Right renal pelvis (tissue), 4 donors: ENCODE measurements at regions not wholly inside any gene's neighbourhood (a gene's known extent, or its start where the extent isn't known, plus 50 kb on each side); places are given as distances from the start of the nearest gene placed in this dataset.

Experiments
- DNase-seq, 4 donors: peaks; one replicate each; pipeline ENCODE4 v3.0.0-alpha.2; 2013; ENCODE audit warnings: low read depth in 4 of 4, low spot score in 3 of 4, missing footprints in 1 of 4

- DNase-seq, result no peak
Measured at GRCh38 chr3:195003006-195003892, 267.7 kb downstream of the XXYLT1 start.

- no peak for DNase-seq
Measured at GRCh38 chr3:195003893-195004289, 267.1 kb downstream of the XXYLT1 start.

- no peak for DNase-seq
Measured at GRCh38 chr3:195004512-195005250, 266.3 kb downstream of the XXYLT1 start.

- DNase-seq, result no peak
Measured at GRCh38 chr3:195005251-195005620, 265.7 kb downstream of the XXYLT1 start.

GRCh38 chr3:195005759-195006510 is 265.0 kb downstream of the XXYLT1 start:
- no peak for DNase-seq

GRCh38 chr3:195007151-195007550 is 263.8 kb downstream of the XXYLT1 start:
- no peak for DNase-seq

GRCh38 chr3:195007766-195008165 is 263.2 kb downstream of the XXYLT1 start:
- no peak for DNase-seq

GRCh38 chr3:195008816-195009215 is 262.1 kb downstream of the XXYLT1 start:
- no peak for DNase-seq

- no peak for DNase-seq
Measured at GRCh38 chr3:195009616-195010015, 261.3 kb downstream of the XXYLT1 start.

- DNase-seq, result no peak
Measured at GRCh38 chr3:195010551-195011100, 260.3 kb downstream of the XXYLT1 start.

- no peak for DNase-seq
Measured at GRCh38 chr3:195011231-195011834, 259.6 kb downstream of the XXYLT1 start.

GRCh38 chr3:195012100-195012499 is 258.9 kb downstream of the XXYLT1 start:
- DNase-seq, result no peak

- DNase-seq, result no peak
Measured at GRCh38 chr3:195012571-195012970, 258.4 kb downstream of the XXYLT1 start.

GRCh38 chr3:195013411-195014361 is 257.3 kb downstream of the XXYLT1 start:
- no peak for DNase-seq

- no peak for DNase-seq
Measured at GRCh38 chr3:195015021-195015420, 255.9 kb downstream of the XXYLT1 start.

- DNase-seq, result no peak
Measured at GRCh38 chr3:195017151-195017550, 253.8 kb downstream of the XXYLT1 start.
